IMR-90 (cell line): ENCODE measurements at regions not wholly inside any gene's neighbourhood (a gene's known extent, or its start where the extent isn't known, plus 50 kb on each side); places are given as distances from the start of the nearest gene placed in this dataset.

Source experiments
- ATAC-seq: fragments of 200-7000 bp; cut with Tn5 transposase; 2 replicates; pipeline ENCODE4 v1.9.1; 2020; ENCODE audit warnings: low read depth, mild to moderate bottlenecking, moderate library complexity
- BruUV-seq: library from RNA; stranded (reverse); fragments of 400-500 nt; replicated peaks from 2 replicates; lab custom pipeline; 2021; lab: Mats Ljungman, UMichigan
- CTCF ChIA-PET: fragments of 300-600 bp; formaldehyde crosslinking; extraction: SDS; loops from one replicate; lab custom pipeline; 2021; ENCODE audit warnings: antibody characterized with exemption; lab: Yijun Ruan, JAX
- POLR2A ChIA-PET: fragments of 300-600 bp; sonication (Branson Sonifier 250); formaldehyde crosslinking; loops from one replicate; lab custom pipeline; 2022; ENCODE audit warnings: antibody characterized with exemption; ENCODE audit not compliant: unreplicated experiment; lab: Charles Lee
- DNase-seq: peaks from one replicate; pipeline ENCODE4 v3.0.0; 2013
- H2AFZ ChIP-seq: replicated peaks from 2 replicates; pipeline ENCODE3; 2013; ENCODE audit warnings: low read length, mild to moderate bottlenecking; ENCODE audit not compliant: poor library complexity
- H2AK5ac ChIP-seq: 2 replicates; pipeline ENCODE4 v1.6.1; 2013; ENCODE audit warnings: low read depth, low read length, inconsistent platforms
- H2AK9ac ChIP-seq: replicated peaks from 2 replicates; pipeline ENCODE3; 2013; ENCODE audit warnings: mild to moderate bottlenecking, low read depth, low read length, moderate library complexity; ENCODE audit not compliant: poor library complexity
- H2BK120ac ChIP-seq: 2 replicates; pipeline ENCODE4 v1.6.1; 2013; ENCODE audit warnings: low read depth, low read length, inconsistent platforms
- H2BK15ac ChIP-seq: 3 replicates; pipeline ENCODE4 v1.6.1; 2013; ENCODE audit warnings: low read depth, low read length, inconsistent platforms
- H2BK20ac ChIP-seq: 2 replicates; pipeline ENCODE4 v1.6.1; 2013; ENCODE audit warnings: low read depth, mild to moderate bottlenecking, inconsistent platforms, low read length, moderate library complexity
- H2BK5ac ChIP-seq: 2 replicates; pipeline ENCODE4 v1.6.1; 2013; ENCODE audit warnings: mild to moderate bottlenecking, low read depth, low read length, inconsistent platforms; ENCODE audit not compliant: poor library complexity, severe bottlenecking
- H3K14ac ChIP-seq: replicated peaks from 2 replicates; pipeline ENCODE4 v1.6.1; 2013; ENCODE audit warnings: low read depth, low read length, inconsistent platforms
- H3K18ac ChIP-seq: 2 replicates; pipeline ENCODE4 v1.6.1; 2013; ENCODE audit warnings: low read depth, low read length, control low read depth
- H3K23ac ChIP-seq: 2 replicates; pipeline ENCODE4 v1.6.1; 2013; ENCODE audit warnings: low read depth, low read length, inconsistent platforms
- H3K27ac ChIP-seq: 2 replicates; pipeline ENCODE4 v1.5.1; 2013; ENCODE audit warnings: mild to moderate bottlenecking, control low read depth, low read length; ENCODE audit not compliant: insufficient read depth
- H3K27me3 ChIP-seq: 2 replicates; pipeline ENCODE4 v1.6.1; 2013; ENCODE audit warnings: low read length; ENCODE audit not compliant: control insufficient read depth, insufficient read depth
- H3K36me3 ChIP-seq: 2 replicates; pipeline ENCODE4 v1.6.1; 2013; ENCODE audit warnings: low read length, mixed read lengths; ENCODE audit not compliant: control insufficient read depth, insufficient read depth
- H3K4ac ChIP-seq: 2 replicates; pipeline ENCODE4 v1.6.1; 2013; ENCODE audit warnings: low read depth, low read length, inconsistent platforms
- H3K4me1 ChIP-seq: 2 replicates; pipeline ENCODE4 v1.6.1; 2013; ENCODE audit warnings: low read length, mixed read lengths; ENCODE audit not compliant: control insufficient read depth, insufficient read depth
- H3K4me2 ChIP-seq: 2 replicates; pipeline ENCODE4 v1.6.1; 2013; ENCODE audit warnings: low read depth, mild to moderate bottlenecking, control low read depth, low read length, moderate library complexity
- H3K4me3 ChIP-seq: 2 replicates; pipeline ENCODE4 v1.5.1; 2013; ENCODE audit warnings: low read depth, mild to moderate bottlenecking, control low read depth, low read length, moderate library complexity; ENCODE audit not compliant: insufficient read depth
- H3K56ac ChIP-seq: 2 replicates; pipeline ENCODE4 v1.6.1; 2013; ENCODE audit warnings: low read length, inconsistent platforms; ENCODE audit not compliant: insufficient read depth; ENCODE audit errors: extremely low read depth
- H3K79me1 ChIP-seq, 2 experiments: 2 replicates each; pipeline ENCODE4 v1.6.1; 2013; ENCODE audit warnings: low read length in 2 of 2, inconsistent platforms in 1 of 2, low read depth in 1 of 2
- H3K9ac ChIP-seq: 2 replicates; pipeline ENCODE4 v1.6.1; 2013; ENCODE audit warnings: low read depth, low read length, control low read depth
- H3K9me1 ChIP-seq: 2 replicates; pipeline ENCODE4 v1.6.1; 2013; ENCODE audit warnings: low read length, inconsistent platforms; ENCODE audit not compliant: insufficient read depth
- H3K9me3 ChIP-seq: 2 replicates; pipeline ENCODE4 v1.6.1; 2013; ENCODE audit warnings: low read length; ENCODE audit not compliant: control insufficient read depth, insufficient read depth
- H4K20me1 ChIP-seq: 2 replicates; pipeline ENCODE4 v1.6.1; 2013; ENCODE audit warnings: low read length, inconsistent platforms; ENCODE audit not compliant: insufficient read depth
- H4K5ac ChIP-seq: 2 replicates; pipeline ENCODE4 v1.6.1; 2013; ENCODE audit warnings: mild to moderate bottlenecking, low read depth, low read length, control low read depth
- H4K8ac ChIP-seq, 2 experiments: 2 replicates each; pipeline ENCODE4 v1.6.1; 2013; ENCODE audit warnings: low read depth in 2 of 2, low read length in 2 of 2, control low read depth in 1 of 2, inconsistent platforms in 1 of 2
- H4K91ac ChIP-seq: 2 replicates; pipeline ENCODE4 v1.6.1; 2013; ENCODE audit warnings: low read depth, low read length, inconsistent platforms; ENCODE audit not compliant: insufficient read depth
- BHLHE40 ChIP-seq: fragments of 150-350 bp; IDR thresholded peaks from 2 replicates; pipeline ENCODE4 v1.6.1; 2016; ENCODE audit warnings: mild to moderate bottlenecking, low read depth, low read length
- CTCF ChIP-seq: conservative IDR thresholded peaks from 2 replicates; pipeline ENCODE4 v1.5.1; 2012; ENCODE audit warnings: mild to moderate bottlenecking, low read depth, low read length, improper control_type of control experiment
- ELK1 ChIP-seq: fragments of 150-350 bp; IDR thresholded peaks from 2 replicates; pipeline ENCODE4 v1.6.1; 2016; ENCODE audit warnings: low read depth, mild to moderate bottlenecking, low read length, moderate library complexity, borderline replicate concordance
- NFE2L2 ChIP-seq: fragments of 150-350 bp; IDR thresholded peaks from 2 replicates; pipeline ENCODE4 v1.6.1; 2016; ENCODE audit warnings: low read depth, mild to moderate bottlenecking, low read length
- RCOR1 ChIP-seq: IDR thresholded peaks from 2 replicates; pipeline ENCODE4 v1.6.1; 2012; ENCODE audit warnings: mild to moderate bottlenecking, low read length, improper control_type of control experiment; ENCODE audit not compliant: insufficient replicate concordance
- SMC3 ChIP-seq: fragments of 150-350 bp; IDR thresholded peaks from 2 replicates; pipeline ENCODE4 v1.6.1; 2016; ENCODE audit warnings: low read depth, mild to moderate bottlenecking, antibody characterized with exemption, low read length, moderate library complexity
- WGBS, 2 experiments: methylation state at CpG; one replicate each; pipeline versions ENCODE4 v1.1.5 to v1.1.7; 2013; ENCODE audit warnings: missing lambda C conversion rate in 2 of 2; ENCODE audit not compliant: insufficient read length in 1 of 2; ENCODE audit errors: extremely low coverage in 2 of 2; 5-methylcytosine and 5-hydroxymethylcytosine counted together
- dilution Hi-C: fragments of 300-500 bp; cut with HindIII; formaldehyde crosslinking; loops from one replicate; pipeline ENCODE4 v1.14.3; 2018; ENCODE audit warnings: low sequenced_read_pairs; ENCODE audit not compliant: unreplicated experiment
- in situ Hi-C: fragments of 300-500 bp; cut with MboI; formaldehyde crosslinking; loops from 3 replicates; pipeline ENCODE4 v1.14.3; 2019; ENCODE audit warnings: low sequenced_read_pairs, inconsistent platforms, mixed read lengths
- intact Hi-C: fragments of 100-400 bp; cut with micrococcal nuclease; formaldehyde crosslinking; loops from 2 replicates; pipeline ENCODE4 v1.10.0; 2022

GRCh38 chr13:58434943-58435342, 803.4 kb downstream of the PCDH17 start:
- Histone ChIP-seq H2BK15ac (no peak overlapping the region), H3K18ac (no peak overlapping the region), H2AK9ac (no peak overlapping the region), H2BK20ac (no peak overlapping the region), H3K4me2 (no peak overlapping the region), H3K36me3 (no peaks in the 10 kb centered on the region), H2AFZ (no peak overlapping the region), H2BK120ac (no peak overlapping the region), H3K4me3 (no peak overlapping the region), H3K4ac (no peak overlapping the region), H2BK5ac (no peak overlapping the region), H3K56ac (no peak overlapping the region), H3K9me1 (no peaks in the 10 kb centered on the region), H3K9ac (no peak overlapping the region), H4K5ac (no peak overlapping the region), H3K14ac (no peak overlapping the region), H3K27ac (no peak overlapping the region), H4K8ac (no peak overlapping the region), H2AK5ac (no peak overlapping the region), H4K20me1 (no peaks in the 10 kb centered on the region), H3K23ac (no peak overlapping the region), H4K91ac (no peak overlapping the region), H3K27me3 (no peaks in the 10 kb centered on the region), H3K79me1 (no peaks in the 10 kb centered on the region), H3K4me1 (no peaks in the 10 kb centered on the region), H3K9me3 (no peaks in the 10 kb centered on the region; the same call in 1 of the 2 replicates)
- BruUV-seq: no TSS peak
- ChIA-PET POLR2A (no interaction called here), CTCF (no interaction called here)
- DNase-seq (no peak), ATAC-seq (no peak)
- in situ Hi-C loops: no loop called here
- dilution Hi-C loops: no loop called here
- 60% methylated on average over 2 of the region's 4 CpGs; no CpG with 5 or more reads in 1 of the 2 experiments for WGBS, 2 experiments
- intact Hi-C loops: no loop called here
- TF ChIP-seq BHLHE40 (no peak), SMC3 (no peak), ELK1 (no peak), NFE2L2 (no peak), CTCF (no peak), RCOR1 (no peak)
